ENCODE measurements at regions not wholly inside any gene's neighbourhood (a gene's known extent, or its start where the extent isn't known, plus 50 kb on each side); places are given as distances from the start of the nearest gene placed in this dataset.

GRCh38 chr3:82960379-82960778 is 1198.9 kb upstream of the GBE1 start (continued):
- TF ChIP-seq, protein P1, sequence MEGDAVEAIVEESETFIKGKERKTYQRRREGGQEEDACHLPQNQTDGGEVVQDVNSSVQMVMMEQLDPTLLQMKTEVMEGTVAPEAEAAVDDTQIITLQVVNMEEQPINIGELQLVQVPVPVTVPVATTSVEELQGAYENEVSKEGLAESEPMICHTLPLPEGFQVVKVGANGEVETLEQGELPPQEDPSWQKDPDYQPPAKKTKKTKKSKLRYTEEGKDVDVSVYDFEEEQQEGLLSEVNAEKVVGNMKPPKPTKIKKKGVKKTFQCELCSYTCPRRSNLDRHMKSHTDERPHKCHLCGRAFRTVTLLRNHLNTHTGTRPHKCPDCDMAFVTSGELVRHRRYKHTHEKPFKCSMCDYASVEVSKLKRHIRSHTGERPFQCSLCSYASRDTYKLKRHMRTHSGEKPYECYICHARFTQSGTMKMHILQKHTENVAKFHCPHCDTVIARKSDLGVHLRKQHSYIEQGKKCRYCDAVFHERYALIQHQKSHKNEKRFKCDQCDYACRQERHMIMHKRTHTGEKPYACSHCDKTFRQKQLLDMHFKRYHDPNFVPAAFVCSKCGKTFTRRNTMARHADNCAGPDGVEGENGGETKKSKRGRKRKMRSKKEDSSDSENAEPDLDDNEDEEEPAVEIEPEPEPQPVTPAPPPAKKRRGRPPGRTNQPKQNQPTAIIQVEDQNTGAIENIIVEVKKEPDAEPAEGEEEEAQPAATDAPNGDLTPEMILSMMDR (conservative IDR thresholded peaks at IDR 0.05; ENCODE audit: low read depth in 2 of 2): no peak

- H3K9me3 Mint-ChIP-seq: peaks cover 13% of the 10 kb centered on the region
- no peak for ATAC-seq
- Histone ChIP-seq H3K9me2 (ENCODE audit: insufficient read depth) (no peaks in the 10 kb centered on the region), H3K4me1 (ENCODE audit: insufficient read depth) (peaks cover under 1% of the 10 kb centered on the region), H3K36me3 (ENCODE audit: insufficient read depth) (no peaks in the 10 kb centered on the region), H3K27ac (ENCODE audit: low read depth) (no peak overlapping the region), H3K4me2 (no peak overlapping the region), H3K27me3 (ENCODE audit: insufficient read depth) (no peaks in the 10 kb centered on the region), H3K79me2 (replicated peaks; ENCODE audit: insufficient read depth) (no peaks in the 10 kb centered on the region), H2AFZ (no peak overlapping the region), H3K4me3 (no peak overlapping the region), H3F3A (replicated peaks; ENCODE audit: low read depth) (no peaks in the 10 kb centered on the region), H4K20me1 (replicated peaks; ENCODE audit: insufficient read depth) (no peaks in the 10 kb centered on the region)
- DNase-seq (ENCODE audit: low spot score): no peak
- H3K36me3 Mint-ChIP-seq (ENCODE audit: low read depth): peaks cover 11% of the 10 kb centered on the region; the same call in 2 of the 3 replicates
- TF ChIP-seq STAT1 (IDR thresholded peaks at IDR 0.05; ENCODE audit: unreplicated experiment): no peak
- TF ChIP-seq, protein P1 (conservative IDR thresholded peaks at IDR 0.05; ENCODE audit: low read depth in 2 of 2): no peak
- TF ChIP-seq, protein P2, sequence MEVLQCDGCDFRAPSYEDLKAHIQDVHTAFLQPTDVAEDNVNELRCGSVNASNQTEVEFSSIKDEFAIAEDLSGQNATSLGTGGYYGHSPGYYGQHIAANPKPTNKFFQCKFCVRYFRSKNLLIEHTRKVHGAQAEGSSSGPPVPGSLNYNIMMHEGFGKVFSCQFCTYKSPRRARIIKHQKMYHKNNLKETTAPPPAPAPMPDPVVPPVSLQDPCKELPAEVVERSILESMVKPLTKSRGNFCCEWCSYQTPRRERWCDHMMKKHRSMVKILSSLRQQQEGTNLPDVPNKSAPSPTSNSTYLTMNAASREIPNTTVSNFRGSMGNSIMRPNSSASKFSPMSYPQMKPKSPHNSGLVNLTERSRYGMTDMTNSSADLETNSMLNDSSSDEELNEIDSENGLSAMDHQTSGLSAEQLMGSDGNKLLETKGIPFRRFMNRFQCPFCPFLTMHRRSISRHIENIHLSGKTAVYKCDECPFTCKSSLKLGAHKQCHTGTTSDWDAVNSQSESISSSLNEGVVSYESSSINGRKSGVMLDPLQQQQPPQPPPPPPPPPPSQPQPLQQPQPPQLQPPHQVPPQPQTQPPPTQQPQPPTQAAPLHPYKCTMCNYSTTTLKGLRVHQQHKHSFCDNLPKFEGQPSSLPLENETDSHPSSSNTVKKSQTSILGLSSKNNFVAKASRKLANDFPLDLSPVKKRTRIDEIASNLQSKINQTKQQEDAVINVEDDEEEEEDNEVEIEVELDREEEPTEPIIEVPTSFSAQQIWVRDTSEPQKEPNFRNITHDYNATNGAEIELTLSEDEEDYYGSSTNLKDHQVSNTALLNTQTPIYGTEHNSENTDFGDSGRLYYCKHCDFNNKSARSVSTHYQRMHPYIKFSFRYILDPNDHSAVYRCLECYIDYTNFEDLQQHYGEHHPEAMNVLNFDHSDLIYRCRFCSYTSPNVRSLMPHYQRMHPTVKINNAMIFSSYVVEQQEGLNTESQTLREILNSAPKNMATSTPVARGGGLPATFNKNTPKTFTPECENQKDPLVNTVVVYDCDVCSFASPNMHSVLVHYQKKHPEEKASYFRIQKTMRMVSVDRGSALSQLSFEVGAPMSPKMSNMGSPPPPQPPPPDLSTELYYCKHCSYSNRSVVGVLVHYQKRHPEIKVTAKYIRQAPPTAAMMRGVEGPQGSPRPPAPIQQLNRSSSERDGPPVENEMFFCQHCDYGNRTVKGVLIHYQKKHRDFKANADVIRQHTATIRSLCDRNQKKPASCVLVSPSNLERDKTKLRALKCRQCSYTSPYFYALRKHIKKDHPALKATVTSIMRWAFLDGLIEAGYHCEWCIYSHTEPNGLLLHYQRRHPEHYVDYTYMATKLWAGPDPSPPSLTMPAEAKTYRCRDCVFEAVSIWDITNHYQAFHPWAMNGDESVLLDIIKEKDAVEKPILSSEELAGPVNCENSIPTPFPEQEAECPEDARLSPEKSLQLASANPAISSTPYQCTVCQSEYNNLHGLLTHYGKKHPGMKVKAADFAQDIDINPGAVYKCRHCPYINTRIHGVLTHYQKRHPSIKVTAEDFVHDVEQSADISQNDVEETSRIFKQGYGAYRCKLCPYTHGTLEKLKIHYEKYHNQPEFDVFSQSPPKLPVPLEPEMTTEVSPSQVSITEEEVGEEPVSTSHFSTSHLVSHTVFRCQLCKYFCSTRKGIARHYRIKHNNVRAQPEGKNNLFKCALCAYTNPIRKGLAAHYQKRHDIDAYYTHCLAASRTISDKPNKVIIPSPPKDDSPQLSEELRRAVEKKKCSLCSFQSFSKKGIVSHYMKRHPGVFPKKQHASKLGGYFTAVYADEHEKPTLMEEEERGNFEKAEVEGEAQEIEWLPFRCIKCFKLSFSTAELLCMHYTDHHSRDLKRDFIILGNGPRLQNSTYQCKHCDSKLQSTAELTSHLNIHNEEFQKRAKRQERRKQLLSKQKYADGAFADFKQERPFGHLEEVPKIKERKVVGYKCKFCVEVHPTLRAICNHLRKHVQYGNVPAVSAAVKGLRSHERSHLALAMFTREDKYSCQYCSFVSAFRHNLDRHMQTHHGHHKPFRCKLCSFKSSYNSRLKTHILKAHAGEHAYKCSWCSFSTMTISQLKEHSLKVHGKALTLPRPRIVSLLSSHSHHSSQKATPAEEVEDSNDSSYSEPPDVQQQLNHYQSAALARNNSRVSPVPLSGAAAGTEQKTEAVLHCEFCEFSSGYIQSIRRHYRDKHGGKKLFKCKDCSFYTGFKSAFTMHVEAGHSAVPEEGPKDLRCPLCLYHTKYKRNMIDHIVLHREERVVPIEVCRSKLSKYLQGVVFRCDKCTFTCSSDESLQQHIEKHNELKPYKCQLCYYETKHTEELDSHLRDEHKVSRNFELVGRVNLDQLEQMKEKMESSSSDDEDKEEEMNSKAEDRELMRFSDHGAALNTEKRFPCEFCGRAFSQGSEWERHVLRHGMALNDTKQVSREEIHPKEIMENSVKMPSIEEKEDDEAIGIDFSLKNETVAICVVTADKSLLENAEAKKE (CRISPR knock-in tag; IDR thresholded peaks at IDR 0.05): no peak
- TF ChIP-seq, protein P3, sequence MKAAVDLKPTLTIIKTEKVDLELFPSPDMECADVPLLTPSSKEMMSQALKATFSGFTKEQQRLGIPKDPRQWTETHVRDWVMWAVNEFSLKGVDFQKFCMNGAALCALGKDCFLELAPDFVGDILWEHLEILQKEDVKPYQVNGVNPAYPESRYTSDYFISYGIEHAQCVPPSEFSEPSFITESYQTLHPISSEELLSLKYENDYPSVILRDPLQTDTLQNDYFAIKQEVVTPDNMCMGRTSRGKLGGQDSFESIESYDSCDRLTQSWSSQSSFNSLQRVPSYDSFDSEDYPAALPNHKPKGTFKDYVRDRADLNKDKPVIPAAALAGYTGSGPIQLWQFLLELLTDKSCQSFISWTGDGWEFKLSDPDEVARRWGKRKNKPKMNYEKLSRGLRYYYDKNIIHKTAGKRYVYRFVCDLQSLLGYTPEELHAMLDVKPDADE (IDR thresholded peaks at IDR 0.05): no peak
- no peak for TF ChIP-seq EZH2 (IDR thresholded peaks at IDR 0.05; ENCODE audit: low read depth, unreplicated experiment)
- no peaks in the 10 kb centered on the region for H3K27me3 Mint-ChIP-seq (ENCODE audit: insufficient read depth, low read depth, poor library complexity)
- no peak overlapping the region for H3K27ac Mint-ChIP-seq
- H3K4me3 Mint-ChIP-seq: no peak overlapping the region
- peaks cover 6% of the 10 kb centered on the region; the same call in 2 of the 3 replicates for H3K4me1 Mint-ChIP-seq
Observed at GRCh38 chr3:82957696-82958095, 1196.3 kb upstream of the GBE1 start.
